Keratinocyte (primary cell): ENCODE measurements at regions not wholly inside any gene's neighbourhood (a gene's known extent, or its start where the extent isn't known, plus 50 kb on each side); places are given as distances from the start of the nearest gene placed in this dataset.

Experiments used
- DNase-seq: peaks from one replicate; pipeline ENCODE4 v3.0.0-alpha.2; 2011; ENCODE audit warnings: low read depth, missing footprints, low spot score
- FAIRE-seq: peaks from 2 replicates; lab custom pipeline; 2011; peaks lifted over from hg19 to GRCh38; lab: Jason Lieb, UNC
- H2AFZ ChIP-seq: 2 replicates; pipeline ENCODE4 v1.6.0; 2012; ENCODE audit warnings: low read length, control low read depth, inconsistent platforms; ENCODE audit not compliant: control insufficient read depth
- H3K27ac ChIP-seq: 2 replicates; pipeline ENCODE4 v1.5.1; 2011; ENCODE audit warnings: low read length; ENCODE audit not compliant: control insufficient read depth, insufficient read depth
- H3K27me3 ChIP-seq: 3 replicates; pipeline ENCODE4 v1.6.0; 2011; ENCODE audit warnings: low read length; ENCODE audit not compliant: control insufficient read depth, insufficient read depth; ENCODE audit errors: extremely low read depth
- H3K36me3 ChIP-seq, 2 experiments: 2 replicates in 1 of 2; 3 replicates in 1 of 2; pipeline ENCODE4 v1.5.1; 2011; ENCODE audit warnings: low read length in 2 of 2, mild to moderate bottlenecking in 1 of 2; ENCODE audit not compliant: control insufficient read depth in 2 of 2, insufficient read depth in 2 of 2; ENCODE audit errors: extremely low read depth in 1 of 2
- H3K4me1 ChIP-seq: 3 replicates; pipeline ENCODE4 v1.5.1; 2011; ENCODE audit warnings: low read length; ENCODE audit not compliant: control insufficient read depth, insufficient read depth; ENCODE audit errors: extremely low read depth
- H3K4me2 ChIP-seq: 3 replicates; pipeline ENCODE4 v1.6.0; 2011; ENCODE audit warnings: low read depth, low read length; ENCODE audit not compliant: control insufficient read depth, insufficient read depth; ENCODE audit errors: extremely low read depth
- H3K4me3 ChIP-seq, 3 experiments: fragments of 200-600 bp in 1 of 3; sonication (generic) in 1 of 3; 2 replicates in 2 of 3; 3 replicates in 1 of 3; pipeline ENCODE4 v1.5.1; 2011 to 2016; ENCODE audit warnings: low read length in 3 of 3, mild to moderate bottlenecking in 3 of 3, control low read depth in 2 of 3, inconsistent platforms in 1 of 3, low read depth in 1 of 3, mixed read lengths in 1 of 3, mixed run types in 1 of 3, moderate library complexity in 1 of 3; ENCODE audit not compliant: control insufficient read depth in 2 of 3, insufficient read depth in 2 of 3; ENCODE audit errors: extremely low read depth in 1 of 3
- H3K79me2 ChIP-seq: 2 replicates; pipeline ENCODE4 v1.6.0; 2012; ENCODE audit warnings: low read length; ENCODE audit not compliant: control insufficient read depth, insufficient read depth
- H3K9ac ChIP-seq: 3 replicates; pipeline ENCODE4 v1.6.0; 2011; ENCODE audit warnings: low read length; ENCODE audit not compliant: control insufficient read depth, insufficient read depth; ENCODE audit errors: extremely low read depth
- H3K9me1 ChIP-seq: 3 replicates; pipeline ENCODE4 v1.6.0; 2011; ENCODE audit warnings: low read length; ENCODE audit not compliant: control insufficient read depth, insufficient read depth; ENCODE audit errors: extremely low read depth
- H3K9me3 ChIP-seq: 2 replicates; pipeline ENCODE4 v1.5.1; 2012; ENCODE audit warnings: low read depth, low read length; ENCODE audit not compliant: control insufficient read depth
- H4K20me1 ChIP-seq: 3 replicates; pipeline ENCODE4 v1.6.0; 2011; ENCODE audit warnings: low read length; ENCODE audit not compliant: control insufficient read depth, insufficient read depth; ENCODE audit errors: extremely low read depth
- CTCF ChIP-seq, 3 experiments: IDR thresholded peaks in 1 of 3; conservative IDR thresholded peaks in 1 of 3; optimal IDR thresholded peaks in 1 of 3; 2 replicates in 2 of 3; 3 replicates in 1 of 3; pipeline versions ENCODE3 to v1.5.1; 2011; ENCODE audit warnings: low read length in 3 of 3, mild to moderate bottlenecking in 3 of 3, moderate library complexity in 2 of 3, control low read depth in 1 of 3, inconsistent platforms in 1 of 3; ENCODE audit not compliant: insufficient read depth in 2 of 3; ENCODE audit errors: extremely low read depth in 1 of 3
- EZH2 ChIP-seq: IDR thresholded peaks from one replicate; pipeline ENCODE4 v1.6.1; 2012; ENCODE audit warnings: inconsistent platforms, mild to moderate bottlenecking, low read length, moderate library complexity
- dilution Hi-C: fragments of 300-500 bp; cut with MboI; formaldehyde crosslinking; loops from one replicate; pipeline ENCODE4 v1.7.0; 2020; ENCODE audit warnings: low sequenced_read_pairs; ENCODE audit not compliant: extremely low pct_ligation_motif_present

- Histone ChIP-seq H2AFZ (no peak overlapping the region), H3K27me3 (no peaks in the 10 kb centered on the region), H3K9me1 (no peaks in the 10 kb centered on the region), H3K4me1 (no peaks in the 10 kb centered on the region), H3K36me3 (no peaks in the 10 kb centered on the region), H3K9me3 (no peaks in the 10 kb centered on the region), H3K79me2 (no peaks in the 10 kb centered on the region), H3K4me2 (no peak overlapping the region), H3K9ac (no peak overlapping the region), H3K27ac (no peak overlapping the region), H3K4me3 (no peak overlapping the region), H4K20me1 (no peaks in the 10 kb centered on the region)
- no peak for TF ChIP-seq CTCF (optimal IDR thresholded peaks at IDR 0.05 in 1 of 3, IDR thresholded peaks at IDR 0.05 in 1 of 3, conservative IDR thresholded peaks at IDR 0.05 in 1 of 3; ENCODE audit: extremely low read depth in 1 of 3, insufficient read depth in 2 of 3, low read length in 3 of 3)
- no peak for TF ChIP-seq EZH2
- DNase-seq (no peak), FAIRE-seq (no peak)
- dilution Hi-C loops, result no loop called here
Measured at GRCh38 chr2:34719206-34719605, 1120.1 kb upstream of the FAM98A start.

- FAIRE-seq (no peak), DNase-seq (no peak)
- dilution Hi-C loops, result no loop called here
- no peak overlapping the region for H3K4me3 ChIP-seq
- no peaks in the 10 kb centered on the region for H3K9me3 ChIP-seq
- no peaks in the 10 kb centered on the region for H3K9me1 ChIP-seq
- no peaks in the 10 kb centered on the region for H4K20me1 ChIP-seq
- H3K4me2 ChIP-seq, result no peak overlapping the region
- H3K27me3 ChIP-seq, result no peaks in the 10 kb centered on the region
- H3K79me2 ChIP-seq, result no peaks in the 10 kb centered on the region
- H3K27ac ChIP-seq, result no peak overlapping the region
- TF ChIP-seq CTCF (optimal IDR thresholded peaks at IDR 0.05 in 1 of 3, IDR thresholded peaks at IDR 0.05 in 1 of 3, conservative IDR thresholded peaks at IDR 0.05 in 1 of 3; ENCODE audit: extremely low read depth in 1 of 3, insufficient read depth in 2 of 3, low read length in 3 of 3) (no peak), EZH2 (no peak)
- no peaks in the 10 kb centered on the region for H3K4me1 ChIP-seq
- no peak overlapping the region for H2AFZ ChIP-seq
- H3K9ac ChIP-seq, result no peak overlapping the region
- H3K36me3 ChIP-seq, result no peaks in the 10 kb centered on the region
Measured at GRCh38 chr2:34705551-34706247, 1106.6 kb upstream of the FAM98A start.
